ENCODE measurements at regions not wholly inside any gene's neighbourhood (a gene's known extent, or its start where the extent isn't known, plus 50 kb on each side); places are given as distances from the start of the nearest gene placed in this dataset.

GRCh38 chr7:94217766-94218165 is 176.9 kb upstream of the COL1A2 start:
- Histone ChIP-seq H3K9ac (replicated peaks; ENCODE audit: extremely low read depth, insufficient read depth, low read length) (no peak overlapping the region), H3K4me2 (ENCODE audit: insufficient read depth, low read length) (no peak overlapping the region), H3K36me3 (ENCODE audit: control insufficient read depth in 2 of 2, extremely low read depth in 1 of 2, insufficient read depth in 2 of 2, low read length in 2 of 2) (no peaks in the 10 kb centered on the region), H2AFZ (ENCODE audit: low read depth, low read length) (no peak overlapping the region), H3K27ac (ENCODE audit: insufficient read depth, low read depth, low read length) (no peak overlapping the region), H3K9me3 (replicated peaks; ENCODE audit: control insufficient read depth, insufficient read depth, low read length) (no peaks in the 10 kb centered on the region), H3K27me3 (ENCODE audit: control insufficient read depth in 2 of 2, insufficient read depth in 2 of 2, low read length in 2 of 2) (no peaks in the 10 kb centered on the region), H3K4me1 (ENCODE audit: control insufficient read depth, extremely low read depth, insufficient read depth, low read length) (no peaks in the 10 kb centered on the region), H3K79me2 (ENCODE audit: control insufficient read depth, insufficient read depth, low read length) (no peaks in the 10 kb centered on the region), H4K20me1 (replicated peaks; ENCODE audit: control insufficient read depth, extremely low read depth, insufficient read depth, low read length) (no peaks in the 10 kb centered on the region), H3K9me1 (replicated peaks; ENCODE audit: control insufficient read depth, extremely low read depth, insufficient read depth, low read length) (no peaks in the 10 kb centered on the region), H3K4me3 (replicated peaks in 1 of 3; ENCODE audit: insufficient read depth in 1 of 3, low read depth in 1 of 3, low read length in 3 of 3) (no peak overlapping the region)
- intact Hi-C loops (cut with micrococcal nuclease), result no loop called here
- ChIA-PET CTCF (interaction anchor here (1.3 kb wide), 1 partner anchor 8 kb away, joined by 3 read pairs; no protein-coding TSS in a partner anchor), POLR2A (no interaction called here)
- no TSS peak for BruUV-seq (replicated peaks)
- DNase-seq (ENCODE audit: low read depth, low spot score) (no peak), FAIRE-seq (no peak)
- TF ChIP-seq MAX (IDR thresholded peaks at IDR 0.05; ENCODE audit: insufficient read depth, insufficient read length) (no peak), EZH2 (IDR thresholded peaks at IDR 0.05; ENCODE audit: borderline replicate concordance, low read depth, low read length, severe bottlenecking) (no peak), FOS (IDR thresholded peaks at IDR 0.05; ENCODE audit: borderline replicate concordance, insufficient read depth, low read length) (no peak), POLR2A (IDR thresholded peaks at IDR 0.05; ENCODE audit: low read depth, low read length) (no peak), CTCF (IDR thresholded peaks at IDR 0.05; ENCODE audit: extremely low read depth in 1 of 2, insufficient read depth in 1 of 2, low read depth in 1 of 2, low read length in 2 of 2) (no peak), GATA2 (IDR thresholded peaks at IDR 0.05; ENCODE audit: insufficient read depth, insufficient read length, low read depth, low read length) (no peak), POLR2AphosphoS5 (IDR thresholded peaks at IDR 0.05; ENCODE audit: insufficient read depth, low read depth, low read length) (no peak), JUN (IDR thresholded peaks at IDR 0.05; ENCODE audit: borderline replicate concordance, insufficient read depth, insufficient read length, low read depth) (no peak)
- dilution Hi-C loops (cut with MboI; ENCODE audit: extremely low pct_ligation_motif_present, low sequenced_read_pairs), result no loop called here
